H9 (cell line): ENCODE measurements at regions not wholly inside any gene's neighbourhood (a gene's known extent, or its start where the extent isn't known, plus 50 kb on each side); places are given as distances from the start of the nearest gene placed in this dataset.

Experiments
- DNase-seq: peaks from one replicate; pipeline ENCODE4 v3.0.0-alpha.2; 2017
- H2AFZ ChIP-seq: one replicate; pipeline ENCODE4 v1.6.1; 2013; ENCODE audit warnings: mild to moderate bottlenecking, low read length, control low read depth, moderate library complexity
- H2AK5ac ChIP-seq: 2 replicates; pipeline ENCODE4 v1.6.1; 2013; ENCODE audit warnings: low read length, control low read depth, mixed read lengths; ENCODE audit not compliant: insufficient read length
- H2BK120ac ChIP-seq: one replicate; pipeline ENCODE4 v1.6.1; 2013; ENCODE audit warnings: low read depth, mild to moderate bottlenecking, low read length, control low read depth, inconsistent platforms; ENCODE audit not compliant: poor library complexity, severe bottlenecking
- H2BK12ac ChIP-seq: 2 replicates; pipeline ENCODE4 v1.6.1; 2013; ENCODE audit warnings: low read length, control low read depth, mixed read lengths, low read depth; ENCODE audit not compliant: insufficient read length
- H2BK15ac ChIP-seq: 2 replicates; pipeline ENCODE4 v1.6.1; 2013; ENCODE audit warnings: low read depth, low read length, control low read depth
- H2BK20ac ChIP-seq: one replicate; pipeline ENCODE4 v1.6.1; 2013; ENCODE audit warnings: low read depth, mild to moderate bottlenecking, low read length, control low read depth, inconsistent platforms; ENCODE audit not compliant: poor library complexity, severe bottlenecking
- H2BK5ac ChIP-seq: 2 replicates; pipeline ENCODE4 v1.6.1; 2013; ENCODE audit warnings: low read length, control low read depth, mixed read lengths; ENCODE audit not compliant: insufficient read length
- H3K14ac ChIP-seq: 2 replicates; pipeline ENCODE4 v1.6.1; 2013; ENCODE audit warnings: low read length, control low read depth; ENCODE audit not compliant: insufficient read depth
- H3K18ac ChIP-seq: 2 replicates; pipeline ENCODE4 v1.6.1; 2013; ENCODE audit warnings: low read depth, mild to moderate bottlenecking, mixed read lengths, low read length, control low read depth; ENCODE audit not compliant: insufficient read length
- H3K23ac ChIP-seq: 2 replicates; pipeline ENCODE4 v1.6.1; 2013; ENCODE audit warnings: low read length, control low read depth, mixed read lengths, low read depth; ENCODE audit not compliant: insufficient read length
- H3K23me2 ChIP-seq: 2 replicates; pipeline ENCODE4 v1.6.1; 2013; ENCODE audit warnings: low read depth, mild to moderate bottlenecking, mixed read lengths, low read length, control low read depth; ENCODE audit not compliant: insufficient read length, poor library complexity, severe bottlenecking
- H3K27ac ChIP-seq: 2 replicates; pipeline ENCODE4 v1.5.1; 2013; ENCODE audit warnings: low read length, control low read depth, mixed read lengths, low read depth; ENCODE audit not compliant: insufficient read length
- H3K27me3 ChIP-seq: 2 replicates; pipeline ENCODE4 v1.6.1; 2013; ENCODE audit warnings: low read length, control low read depth, inconsistent platforms; ENCODE audit not compliant: insufficient read depth
- H3K4ac ChIP-seq: 2 replicates; pipeline ENCODE4 v1.6.1; 2013; ENCODE audit warnings: low read depth, mild to moderate bottlenecking, control low read depth, inconsistent platforms, low read length, moderate library complexity
- H3K4me1 ChIP-seq: 2 replicates; pipeline ENCODE4 v1.6.1; 2013; ENCODE audit warnings: low read length, control low read depth, inconsistent platforms; ENCODE audit not compliant: insufficient read depth
- H3K4me2 ChIP-seq: 2 replicates; pipeline ENCODE4 v1.6.1; 2013; ENCODE audit warnings: low read length, control low read depth, mixed read lengths; ENCODE audit not compliant: insufficient read length, insufficient read depth
- H3K56ac ChIP-seq: 2 replicates; pipeline ENCODE4 v1.6.1; 2013; ENCODE audit warnings: low read depth, mild to moderate bottlenecking, mixed read lengths, low read length, control low read depth; ENCODE audit not compliant: insufficient read length
- H3K79me1 ChIP-seq: 2 replicates; pipeline ENCODE4 v1.6.1; 2013; ENCODE audit warnings: low read depth, mild to moderate bottlenecking, moderate library complexity, low read length, control low read depth, inconsistent platforms; ENCODE audit not compliant: insufficient read depth, poor library complexity, severe bottlenecking
- H3K79me2 ChIP-seq: 2 replicates; pipeline ENCODE4 v1.6.1; 2013; ENCODE audit warnings: low read length, control low read depth, inconsistent platforms; ENCODE audit not compliant: insufficient read depth
- H3K9ac ChIP-seq: 2 replicates; pipeline ENCODE4 v1.6.1; 2013; ENCODE audit warnings: low read length, control low read depth, mixed read lengths; ENCODE audit not compliant: insufficient read length; ENCODE audit errors: extremely low read depth
- H3K9me3 ChIP-seq: one replicate; pipeline ENCODE4 v1.6.1; 2013; ENCODE audit warnings: low read depth, low read length, inconsistent platforms; ENCODE audit not compliant: control insufficient read depth
- H3T11ph ChIP-seq: one replicate; pipeline ENCODE4 v1.6.1; 2013; ENCODE audit warnings: mild to moderate bottlenecking, low read length, control low read depth, inconsistent platforms
- H4K20me1 ChIP-seq: one replicate; pipeline ENCODE4 v1.6.1; 2013; ENCODE audit not compliant: control insufficient read depth, insufficient read length, insufficient read depth
- H4K5ac ChIP-seq: 2 replicates; pipeline ENCODE4 v1.6.1; 2013; ENCODE audit warnings: low read depth, mild to moderate bottlenecking, mixed read lengths, low read length, control low read depth; ENCODE audit not compliant: insufficient read length
- H4K8ac ChIP-seq: replicated peaks from 2 replicates; pipeline ENCODE4 v1.6.1; 2013; ENCODE audit warnings: low read length, control low read depth, mixed read lengths, low read depth; ENCODE audit not compliant: insufficient read length
- H4K91ac ChIP-seq: 2 replicates; pipeline ENCODE4 v1.6.1; 2013; ENCODE audit warnings: low read depth, mild to moderate bottlenecking, moderate library complexity, mixed read lengths, low read length, control low read depth; ENCODE audit not compliant: insufficient read length
- H3K27ac Mint-ChIP-seq, 3 experiments: 2 replicates in 2 of 3; 3 replicates in 1 of 3; pipeline ENCODE4 v1.8.0; 2020 to 2021; ENCODE audit warnings: mixed read lengths in 3 of 3, mild to moderate bottlenecking in 1 of 3, moderate library complexity in 1 of 3
- H3K27me3 Mint-ChIP-seq: 2 replicates; pipeline ENCODE4 v1.8.0; 2021; ENCODE audit warnings: low read depth, mild to moderate bottlenecking, moderate library complexity, mixed read lengths
- H3K36me3 Mint-ChIP-seq, 3 experiments: 2 replicates in 2 of 3; 3 replicates in 1 of 3; pipeline ENCODE4 v1.8.0; 2020 to 2021; ENCODE audit warnings: low read depth in 3 of 3, mixed read lengths in 3 of 3; ENCODE audit not compliant: insufficient read depth in 1 of 3
- H3K4me1 Mint-ChIP-seq, 2 experiments: 2 replicates each; pipeline ENCODE4 v1.8.0; 2020; ENCODE audit warnings: mixed read lengths in 2 of 2
- H3K4me3 Mint-ChIP-seq, 2 experiments: 2 replicates in 1 of 2; 3 replicates in 1 of 2; pipeline ENCODE4 v1.8.0; 2020 to 2021; ENCODE audit warnings: mild to moderate bottlenecking in 2 of 2, mixed read lengths in 2 of 2, moderate library complexity in 1 of 2
- H3K9me3 Mint-ChIP-seq, 2 experiments: 2 replicates in 1 of 2; 3 replicates in 1 of 2; pipeline ENCODE4 v1.8.0; 2020; ENCODE audit warnings: mild to moderate bottlenecking in 2 of 2, mixed read lengths in 2 of 2, moderate library complexity in 1 of 2
- WGBS: extraction: QIAGEN DNeasy Blood & Tissue Kit; methylation state at CpG from one replicate; pipeline ENCODE4 v1.1.7; 2013; ENCODE audit warnings: missing lambda C conversion rate, low lambda C conversion rate, mixed read lengths; ENCODE audit not compliant: insufficient read length; ENCODE audit errors: extremely low coverage; 5-methylcytosine and 5-hydroxymethylcytosine counted together
- TF ChIP-seq, protein P1 (sequence below): fragments of 200-600 bp; sonication (generic); conservative IDR thresholded peaks from 3 replicates; pipeline ENCODE4 v1.8.0; 2021; ENCODE audit warnings: antibody characterized with exemption, mild to moderate bottlenecking

DNA sequence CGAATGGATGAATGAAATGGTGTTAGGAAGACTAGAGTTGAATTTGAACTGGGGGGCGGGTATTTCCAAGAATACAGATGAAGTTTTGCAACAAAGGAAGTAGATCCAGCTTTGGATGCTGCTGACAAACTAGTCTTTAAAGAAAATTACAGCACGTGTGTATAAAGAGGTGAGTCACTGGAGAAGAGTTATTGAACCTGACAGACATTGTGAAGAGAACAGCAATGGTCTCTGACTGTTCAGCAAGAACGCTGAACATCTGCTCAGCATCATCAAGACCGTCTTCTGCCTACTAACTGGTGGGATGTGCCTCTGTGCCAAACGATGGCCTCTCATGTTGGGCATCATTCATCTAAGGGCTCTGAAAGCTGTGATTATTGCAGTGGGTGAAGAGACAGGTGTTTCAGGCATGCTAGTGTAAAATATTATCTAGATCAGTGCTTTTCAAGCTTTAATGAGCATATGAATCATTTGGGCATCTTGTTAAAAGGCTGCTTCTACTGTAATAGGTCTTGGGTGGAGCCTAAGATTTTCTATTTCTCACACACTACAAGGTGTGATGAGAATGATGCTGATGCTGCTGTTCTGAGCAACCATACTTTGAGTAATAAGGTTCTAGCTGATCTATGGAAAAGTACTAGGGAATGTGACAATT, 291.3 kb downstream of the PTEN start:
- no peak overlapping the region for H2AK5ac ChIP-seq
- Mint-ChIP-seq H3K9me3 (no peaks in the 10 kb centered on the region; a peak in 1 of 5 replicates), H3K4me3 (no peak overlapping the region), H3K4me1 (no peaks in the 10 kb centered on the region), H3K27ac (no peak overlapping the region), H3K36me3 (no peaks in the 10 kb centered on the region; a peak in 1 of 7 replicates), H3K27me3 (no peaks in the 10 kb centered on the region; the same call in 1 of the 2 replicates)
- TF ChIP-seq, protein P1, sequence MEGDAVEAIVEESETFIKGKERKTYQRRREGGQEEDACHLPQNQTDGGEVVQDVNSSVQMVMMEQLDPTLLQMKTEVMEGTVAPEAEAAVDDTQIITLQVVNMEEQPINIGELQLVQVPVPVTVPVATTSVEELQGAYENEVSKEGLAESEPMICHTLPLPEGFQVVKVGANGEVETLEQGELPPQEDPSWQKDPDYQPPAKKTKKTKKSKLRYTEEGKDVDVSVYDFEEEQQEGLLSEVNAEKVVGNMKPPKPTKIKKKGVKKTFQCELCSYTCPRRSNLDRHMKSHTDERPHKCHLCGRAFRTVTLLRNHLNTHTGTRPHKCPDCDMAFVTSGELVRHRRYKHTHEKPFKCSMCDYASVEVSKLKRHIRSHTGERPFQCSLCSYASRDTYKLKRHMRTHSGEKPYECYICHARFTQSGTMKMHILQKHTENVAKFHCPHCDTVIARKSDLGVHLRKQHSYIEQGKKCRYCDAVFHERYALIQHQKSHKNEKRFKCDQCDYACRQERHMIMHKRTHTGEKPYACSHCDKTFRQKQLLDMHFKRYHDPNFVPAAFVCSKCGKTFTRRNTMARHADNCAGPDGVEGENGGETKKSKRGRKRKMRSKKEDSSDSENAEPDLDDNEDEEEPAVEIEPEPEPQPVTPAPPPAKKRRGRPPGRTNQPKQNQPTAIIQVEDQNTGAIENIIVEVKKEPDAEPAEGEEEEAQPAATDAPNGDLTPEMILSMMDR = no peak
- H3K4me1 ChIP-seq = no peaks in the 10 kb centered on the region
- H3K14ac ChIP-seq = no peak overlapping the region
- no peak overlapping the region for H3K9ac ChIP-seq
- no peak overlapping the region for H4K91ac ChIP-seq
- H3K4me2 ChIP-seq = no peak overlapping the region
- no peak overlapping the region for H2BK12ac ChIP-seq
- H2BK120ac ChIP-seq = no peak overlapping the region
- H3K27ac ChIP-seq = no peak overlapping the region
- no CpG with 5 or more reads among the region's 6 CpGs for WGBS
- H3K79me1 ChIP-seq = no peaks in the 10 kb centered on the region
- no peak overlapping the region for H4K5ac ChIP-seq
- H3K23me2 ChIP-seq = no peaks in the 10 kb centered on the region
- H3K27me3 ChIP-seq = no peaks in the 10 kb centered on the region
- H2BK15ac ChIP-seq = no peak overlapping the region
- H3K56ac ChIP-seq = no peak overlapping the region
- H3K23ac ChIP-seq = no peak overlapping the region
- no peak overlapping the region for H3T11ph ChIP-seq
- no peak overlapping the region for H3K4ac ChIP-seq
- no peak overlapping the region for H3K18ac ChIP-seq
- no peak overlapping the region for H4K8ac ChIP-seq
- no peak overlapping the region for H2BK5ac ChIP-seq
- H4K20me1 ChIP-seq = no peaks in the 10 kb centered on the region
- no peaks in the 10 kb centered on the region for H3K79me2 ChIP-seq
- no peak overlapping the region for H2AFZ ChIP-seq
- no peaks in the 10 kb centered on the region for H3K9me3 ChIP-seq
- DNase-seq = no peak
- no peak overlapping the region for H2BK20ac ChIP-seq
